ENCODE measurements at regions not wholly inside any gene's neighbourhood (a gene's known extent, or its start where the extent isn't known, plus 50 kb on each side); places are given as distances from the start of the nearest gene placed in this dataset.
A peak's percentile ranks its signal among the peaks of the same experiment; 100 is the strongest.

GRCh38 chr6:143589162-143589561 is 77.6 kb upstream of the FUCA2 start:
- DNase-seq (ENCODE audit: low spot score) = no peak
- no peak overlapping the region for H3K4me3 Mint-ChIP-seq (ENCODE audit: unreplicated experiment)
- H3K27ac Mint-ChIP-seq (ENCODE audit: unreplicated experiment) = peak overlapping the region; percentile 10
- no peaks in the 10 kb centered on the region for H3K27me3 Mint-ChIP-seq (ENCODE audit: low read depth)
- H3K9me3 Mint-ChIP-seq (ENCODE audit: low read depth) = peaks cover 2% of the 10 kb centered on the region
- peaks cover 17% of the 10 kb centered on the region for H3K4me1 Mint-ChIP-seq (ENCODE audit: low read depth)
- no peaks in the 10 kb centered on the region for H3K36me3 Mint-ChIP-seq (ENCODE audit: low read depth)
- TF ChIP-seq CTCF (IDR thresholded peaks at IDR 0.05) = no peak

GRCh38 chr6:143586557-143586956 is 75.0 kb upstream of the FUCA2 start:
- no peak for TF ChIP-seq CTCF (IDR thresholded peaks at IDR 0.05)
- DNase-seq (ENCODE audit: low spot score) = no peak
- H3K36me3 Mint-ChIP-seq (ENCODE audit: low read depth) = no peaks in the 10 kb centered on the region
- no peak overlapping the region for H3K27ac Mint-ChIP-seq (ENCODE audit: unreplicated experiment)
- no peaks in the 10 kb centered on the region for H3K9me3 Mint-ChIP-seq (ENCODE audit: low read depth)
- H3K4me1 Mint-ChIP-seq (ENCODE audit: low read depth) = peaks cover 33% of the 10 kb centered on the region
- H3K27me3 Mint-ChIP-seq (ENCODE audit: low read depth) = no peaks in the 10 kb centered on the region
- no peak overlapping the region for H3K4me3 Mint-ChIP-seq (ENCODE audit: unreplicated experiment)

GRCh38 chr6:143585716-143586115 is 74.2 kb upstream of the FUCA2 start:
- H3K9me3 Mint-ChIP-seq (ENCODE audit: low read depth) = no peaks in the 10 kb centered on the region
- H3K27me3 Mint-ChIP-seq (ENCODE audit: low read depth) = no peaks in the 10 kb centered on the region
- no peak for TF ChIP-seq CTCF (IDR thresholded peaks at IDR 0.05)
- DNase-seq (ENCODE audit: low spot score) = no peak
- no peak overlapping the region for H3K27ac Mint-ChIP-seq (ENCODE audit: unreplicated experiment)
- no peaks in the 10 kb centered on the region for H3K36me3 Mint-ChIP-seq (ENCODE audit: low read depth)
- H3K4me1 Mint-ChIP-seq (ENCODE audit: low read depth) = peaks cover 35% of the 10 kb centered on the region
- H3K4me3 Mint-ChIP-seq (ENCODE audit: unreplicated experiment) = no peak overlapping the region

GRCh38 chr6:143585241-143585640 is 73.7 kb upstream of the FUCA2 start:
- Mint-ChIP-seq H3K4me1 (ENCODE audit: low read depth) (peaks cover 33% of the 10 kb centered on the region), H3K27me3 (ENCODE audit: low read depth) (no peaks in the 10 kb centered on the region), H3K27ac (ENCODE audit: unreplicated experiment) (no peak overlapping the region), H3K9me3 (ENCODE audit: low read depth) (no peaks in the 10 kb centered on the region), H3K36me3 (ENCODE audit: low read depth) (no peaks in the 10 kb centered on the region), H3K4me3 (ENCODE audit: unreplicated experiment) (no peak overlapping the region)
- no peak for TF ChIP-seq CTCF (IDR thresholded peaks at IDR 0.05)
- DNase-seq (ENCODE audit: low spot score) = no peak

GRCh38 chr6:143583542-143584327 is 72.2 kb upstream of the FUCA2 start:
- Mint-ChIP-seq H3K27ac (ENCODE audit: unreplicated experiment) (no peak overlapping the region), H3K27me3 (ENCODE audit: low read depth) (no peaks in the 10 kb centered on the region), H3K36me3 (ENCODE audit: low read depth) (no peaks in the 10 kb centered on the region), H3K9me3 (ENCODE audit: low read depth) (no peaks in the 10 kb centered on the region), H3K4me3 (ENCODE audit: unreplicated experiment) (no peak overlapping the region), H3K4me1 (ENCODE audit: low read depth) (peaks cover 34% of the 10 kb centered on the region)
- no peak for DNase-seq (ENCODE audit: low spot score)
- no peak for TF ChIP-seq CTCF (IDR thresholded peaks at IDR 0.05)
